ENCODE measurements at regions not wholly inside any gene's neighbourhood (a gene's known extent, or its start where the extent isn't known, plus 50 kb on each side); places are given as distances from the start of the nearest gene placed in this dataset.

DNA sequence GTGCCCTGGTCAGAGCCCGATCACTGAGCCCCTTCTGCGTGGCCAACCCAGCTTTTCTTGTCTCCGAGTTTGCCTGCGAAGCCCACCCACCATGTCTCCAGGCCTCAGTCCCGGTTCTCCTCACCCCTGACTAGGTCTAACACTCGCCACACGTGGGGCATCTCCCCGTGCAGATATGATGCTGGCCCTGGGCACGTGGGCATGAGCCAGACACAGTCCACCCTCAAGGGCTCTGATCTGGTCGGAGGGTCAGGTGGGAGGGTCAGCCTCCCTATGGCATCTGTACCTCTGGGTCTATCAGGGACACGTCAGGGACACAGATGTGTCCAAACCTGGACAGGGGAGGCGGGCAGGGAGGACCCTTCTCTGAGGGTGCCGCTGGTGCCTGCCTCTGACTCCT is 95.4 kb downstream of the RHOB start:
- H3K27ac ChIP-seq: no peak overlapping the region
- no peak overlapping the region for H3K4me3 ChIP-seq
- H3K9me3 ChIP-seq: peaks cover 0 to 3% (median 0%) of the 10 kb centered on the region in 3 donors
- DNase-seq: no peak
- H3K4me1 ChIP-seq: no peaks in the 10 kb centered on the region
- intact Hi-C loops (cut with DNase I; ENCODE audit: low total_unique reads): no loop called here
- TF ChIP-seq, protein P1, sequence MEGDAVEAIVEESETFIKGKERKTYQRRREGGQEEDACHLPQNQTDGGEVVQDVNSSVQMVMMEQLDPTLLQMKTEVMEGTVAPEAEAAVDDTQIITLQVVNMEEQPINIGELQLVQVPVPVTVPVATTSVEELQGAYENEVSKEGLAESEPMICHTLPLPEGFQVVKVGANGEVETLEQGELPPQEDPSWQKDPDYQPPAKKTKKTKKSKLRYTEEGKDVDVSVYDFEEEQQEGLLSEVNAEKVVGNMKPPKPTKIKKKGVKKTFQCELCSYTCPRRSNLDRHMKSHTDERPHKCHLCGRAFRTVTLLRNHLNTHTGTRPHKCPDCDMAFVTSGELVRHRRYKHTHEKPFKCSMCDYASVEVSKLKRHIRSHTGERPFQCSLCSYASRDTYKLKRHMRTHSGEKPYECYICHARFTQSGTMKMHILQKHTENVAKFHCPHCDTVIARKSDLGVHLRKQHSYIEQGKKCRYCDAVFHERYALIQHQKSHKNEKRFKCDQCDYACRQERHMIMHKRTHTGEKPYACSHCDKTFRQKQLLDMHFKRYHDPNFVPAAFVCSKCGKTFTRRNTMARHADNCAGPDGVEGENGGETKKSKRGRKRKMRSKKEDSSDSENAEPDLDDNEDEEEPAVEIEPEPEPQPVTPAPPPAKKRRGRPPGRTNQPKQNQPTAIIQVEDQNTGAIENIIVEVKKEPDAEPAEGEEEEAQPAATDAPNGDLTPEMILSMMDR (IDR thresholded peaks at IDR 0.05): no peak
- H3K36me3 ChIP-seq: no peaks in the 10 kb centered on the region
- no peaks in the 10 kb centered on the region for H3K27me3 ChIP-seq

DNA sequence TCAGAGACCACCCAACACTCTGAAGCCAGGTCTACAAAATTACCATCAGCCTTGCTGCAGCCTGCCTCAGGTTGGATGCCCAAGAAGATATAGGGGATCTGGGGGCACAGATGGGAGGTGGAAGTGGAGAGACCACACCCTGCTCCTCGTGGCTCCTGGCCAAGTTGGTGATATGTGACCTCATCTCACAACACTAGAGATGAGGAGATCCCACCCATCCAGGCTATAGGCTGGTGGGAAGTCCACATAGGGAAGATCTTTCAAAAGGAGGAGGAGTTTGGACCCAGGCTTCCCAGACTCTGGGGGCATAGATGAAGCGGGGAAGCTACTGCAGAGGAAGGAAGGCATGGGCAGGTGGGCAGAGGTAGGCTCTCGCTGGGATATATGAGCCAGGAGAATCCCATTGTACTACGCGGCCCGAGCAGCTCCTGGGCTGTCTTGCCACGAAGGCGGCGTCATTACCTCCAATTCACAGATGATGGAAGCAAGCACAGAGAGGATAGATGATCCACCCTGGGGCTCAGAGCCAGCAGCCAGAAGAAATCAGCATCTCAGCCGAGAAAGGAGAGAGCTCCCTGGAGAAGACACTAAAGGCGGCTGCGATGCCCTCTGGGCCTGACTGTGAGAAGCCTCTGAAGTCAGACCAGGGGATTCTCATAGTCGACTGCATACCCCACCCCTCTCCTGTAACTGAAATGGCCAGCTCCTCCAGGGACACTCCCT is 96.0 kb downstream of the RHOB start:
- no peaks in the 10 kb centered on the region for H3K36me3 ChIP-seq
- no peak overlapping the region for H3K4me3 ChIP-seq
- no peaks in the 10 kb centered on the region for H3K27me3 ChIP-seq
- H3K9me3 ChIP-seq: peaks cover 0 to 3% (median 0%) of the 10 kb centered on the region in 3 donors
- TF ChIP-seq, protein P1 (IDR thresholded peaks at IDR 0.05): no peak
- no peak overlapping the region for H3K27ac ChIP-seq
- no peaks in the 10 kb centered on the region for H3K4me1 ChIP-seq
- DNase-seq: no peak
- intact Hi-C loops (cut with DNase I; ENCODE audit: low total_unique reads): no loop called here

- no peak for DNase-seq
Observed at GRCh38 chr2:20543469-20544152, 96.7 kb downstream of the RHOB start.

GRCh38 chr2:20544153-20544747 is 97.4 kb downstream of the RHOB start:
- H3K36me3 ChIP-seq: no peaks in the 10 kb centered on the region
- no peak for DNase-seq
- H3K4me1 ChIP-seq: no peaks in the 10 kb centered on the region
- intact Hi-C loops (cut with DNase I; ENCODE audit: low total_unique reads): no loop called here
- TF ChIP-seq, protein P1 (IDR thresholded peaks at IDR 0.05): no peak
- no peak overlapping the region for H3K4me3 ChIP-seq
- H3K27me3 ChIP-seq: no peaks in the 10 kb centered on the region
- H3K27ac ChIP-seq: no peak overlapping the region
- H3K9me3 ChIP-seq: peaks cover 0 to 3% (median 0%) of the 10 kb centered on the region in 3 donors

More at GRCh38 chr2:20543469-20544152, 96.7 kb downstream of the RHOB start:
- Histone ChIP-seq H3K9me3 (peaks cover 0 to 3% (median 0%) of the 10 kb centered on the region in 3 donors), H3K4me3 (no peak overlapping the region), H3K36me3 (no peaks in the 10 kb centered on the region), H3K27me3 (no peaks in the 10 kb centered on the region), H3K4me1 (no peaks in the 10 kb centered on the region), H3K27ac (no peak overlapping the region)
- TF ChIP-seq, protein P1 (IDR thresholded peaks at IDR 0.05): no peak
- intact Hi-C loops (cut with DNase I; ENCODE audit: low total_unique reads): no loop called here

GRCh38 chr2:20549144-20549543 is 101.8 kb downstream of the HS1BP3 start:
- Histone ChIP-seq H3K27me3 (no peaks in the 10 kb centered on the region), H3K4me3 (no peak overlapping the region), H3K36me3 (no peaks in the 10 kb centered on the region), H3K4me1 (peaks cover 0 to 10% (median 4%) of the 10 kb centered on the region in 4 donors), H3K27ac (no peak overlapping the region), H3K9me3 (peaks cover 0 to 3% (median 0%) of the 10 kb centered on the region in 3 donors)
- TF ChIP-seq, protein P1 (IDR thresholded peaks at IDR 0.05): no peak
- DNase-seq: no peak
- intact Hi-C loops (cut with DNase I; ENCODE audit: low total_unique reads): no loop called here

All from tibial artery (tissue), 4 donors.